ENCODE measurements at regions not wholly inside any gene's neighbourhood (a gene's known extent, or its start where the extent isn't known, plus 50 kb on each side); places are given as distances from the start of the nearest gene placed in this dataset.

DNA sequence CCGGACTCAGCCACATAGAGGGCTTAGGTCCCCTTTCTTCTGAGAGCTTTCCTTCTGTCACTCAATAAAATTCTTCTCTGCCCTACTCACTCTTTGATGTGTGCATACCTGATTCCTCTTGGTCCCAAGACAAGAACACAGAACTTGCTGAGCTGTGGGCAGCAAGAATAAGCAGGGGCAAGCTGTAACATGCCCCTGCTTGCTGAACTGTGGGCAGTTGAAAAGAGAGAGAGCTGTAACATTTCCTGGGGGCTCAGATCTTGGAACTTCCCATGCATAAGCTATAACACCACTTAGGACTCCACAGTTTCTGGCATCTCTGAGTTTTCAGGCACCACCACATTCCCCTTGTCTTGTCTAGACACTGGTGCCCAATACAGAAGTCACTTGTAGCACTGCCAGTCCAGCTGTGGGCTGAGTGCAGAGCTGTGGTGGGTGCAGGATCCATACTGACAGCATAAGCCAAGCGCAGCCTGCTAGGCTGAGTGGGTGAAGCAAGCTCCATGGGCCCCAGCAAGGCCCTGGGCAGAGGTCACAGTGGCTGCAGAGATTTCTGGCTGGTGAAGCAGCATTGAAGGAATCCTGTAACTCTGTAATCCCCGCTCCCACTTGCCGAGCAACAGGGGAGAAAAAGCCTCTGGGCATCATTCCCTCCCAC, 241.2 kb downstream of the PCDH10 start:
- no peaks in the 10 kb centered on the region for H3K27me3 ChIP-seq (ENCODE audit: control insufficient read depth, insufficient read depth, low read length)
- no peak for DNase-seq
- no peaks in the 10 kb centered on the region for H3K4me1 Mint-ChIP-seq
- H3K9me3 ChIP-seq (ENCODE audit: control insufficient read depth in 2 of 2, low read length in 2 of 2): peaks cover 2 to 9% of the 10 kb centered on the region in 2 experiments
- H3K36me3 ChIP-seq (ENCODE audit: control insufficient read depth, insufficient read depth, low read length): no peaks in the 10 kb centered on the region
- H3K27me3 Mint-ChIP-seq: no peaks in the 10 kb centered on the region
- no peak overlapping the region for H3K4me3 Mint-ChIP-seq
- no peaks in the 10 kb centered on the region for H3K4me1 ChIP-seq (ENCODE audit: control insufficient read depth, insufficient read depth, low read length, poor library complexity, severe bottlenecking)
- H3K36me3 Mint-ChIP-seq: no peaks in the 10 kb centered on the region
- peaks cover 0 to 16% (median 2%) of the 10 kb centered on the region in 7 donors for H3K9me3 Mint-ChIP-seq
- no peak overlapping the region for H3K27ac Mint-ChIP-seq
- H3K27ac ChIP-seq (ENCODE audit: insufficient read depth, low read length, poor library complexity, severe bottlenecking): no peak overlapping the region
- ATAC-seq (ENCODE audit: low read depth in 2 of 2): no peak
- H3K4me3 ChIP-seq (ENCODE audit: low read depth, low read length): no peak overlapping the region

DNA sequence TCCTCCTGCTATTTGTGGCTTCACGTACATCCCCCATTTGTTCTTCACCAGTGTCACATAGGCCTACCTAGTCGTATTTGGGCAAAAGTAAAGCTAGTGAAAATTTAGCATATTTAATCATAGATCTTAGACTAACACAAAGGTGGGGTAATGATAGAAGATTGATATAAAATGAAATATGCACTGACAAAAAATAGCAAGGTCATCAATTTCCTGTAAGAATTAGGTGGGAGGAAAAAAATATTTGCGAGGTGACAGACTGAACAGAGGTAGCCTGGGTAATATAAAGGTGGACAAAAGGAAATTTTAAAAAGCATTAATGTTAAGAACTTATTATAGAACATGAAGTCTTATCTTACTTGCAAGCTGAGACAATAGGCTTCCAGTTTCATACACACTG, 239.9 kb downstream of the PCDH10 start:
- H3K36me3 ChIP-seq (ENCODE audit: control insufficient read depth, insufficient read depth, low read length): no peaks in the 10 kb centered on the region
- no peak for DNase-seq
- H3K4me1 Mint-ChIP-seq: no peaks in the 10 kb centered on the region

DNA sequence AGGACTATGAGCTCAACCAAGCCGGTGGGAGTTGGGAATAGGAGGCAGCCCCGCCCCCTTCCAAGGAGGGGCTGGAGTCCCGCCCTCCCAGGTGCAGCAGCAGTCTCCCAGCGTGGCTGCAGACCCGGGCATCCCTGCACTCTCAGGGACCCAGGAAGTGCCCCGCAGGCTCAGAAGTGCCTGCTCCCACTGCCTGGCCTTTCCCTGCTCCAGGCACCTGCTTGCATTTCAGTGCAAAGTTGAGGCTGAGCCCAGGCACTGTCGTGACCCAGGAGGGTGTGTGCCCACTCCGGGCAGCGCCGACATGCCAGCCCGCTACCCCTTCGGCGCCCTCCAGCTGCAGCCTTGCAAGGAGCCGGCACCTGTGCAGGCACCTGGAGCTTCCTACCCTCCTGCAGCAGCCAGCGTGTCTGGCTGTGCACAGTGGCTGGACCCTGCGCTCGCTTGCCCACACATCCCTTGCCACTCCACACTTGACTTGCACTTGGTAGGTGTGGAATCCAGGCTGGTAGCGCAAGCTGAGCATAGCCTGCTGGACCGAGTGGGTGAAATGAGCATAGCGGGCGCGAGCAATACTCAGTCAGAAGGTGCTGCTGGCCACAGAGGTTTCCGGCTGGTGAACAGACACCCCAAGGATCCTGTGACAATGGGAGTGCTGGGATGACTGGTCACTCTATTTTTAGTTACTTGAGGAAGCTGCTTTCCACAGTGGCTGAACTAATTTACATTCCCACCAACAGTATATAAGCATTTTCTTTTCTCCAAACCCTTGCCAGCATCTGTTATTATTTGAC, 236.3 kb downstream of the PCDH10 start:
- no peaks in the 10 kb centered on the region for H3K27me3 ChIP-seq (ENCODE audit: control insufficient read depth, insufficient read depth, low read length)
- no peaks in the 10 kb centered on the region for H3K4me1 Mint-ChIP-seq
- H3K9me3 Mint-ChIP-seq: peaks cover 0 to 16% (median 2%) of the 10 kb centered on the region in 7 donors
- H3K36me3 Mint-ChIP-seq: no peaks in the 10 kb centered on the region
- H3K27ac Mint-ChIP-seq: no peak overlapping the region
- H3K4me3 Mint-ChIP-seq: no peak overlapping the region
- no peaks in the 10 kb centered on the region for H3K4me1 ChIP-seq (ENCODE audit: control insufficient read depth, insufficient read depth, low read length, poor library complexity, severe bottlenecking)
- H3K27ac ChIP-seq (ENCODE audit: insufficient read depth, low read length, poor library complexity, severe bottlenecking): no peak overlapping the region
- H3K9me3 ChIP-seq (ENCODE audit: control insufficient read depth in 2 of 2, low read length in 2 of 2): peaks cover 0 to 2% of the 10 kb centered on the region in 2 experiments
- no peaks in the 10 kb centered on the region for H3K27me3 Mint-ChIP-seq
- no peaks in the 10 kb centered on the region for H3K36me3 ChIP-seq (ENCODE audit: control insufficient read depth, insufficient read depth, low read length)
- DNase-seq (no peak), ATAC-seq (ENCODE audit: low read depth in 2 of 2) (no peak)
- H3K4me3 ChIP-seq (ENCODE audit: low read depth, low read length): no peak overlapping the region

More for the DNA sequence above, 239.9 kb downstream of the PCDH10 start:
- no peaks in the 10 kb centered on the region for H3K36me3 Mint-ChIP-seq
- Histone ChIP-seq H3K4me3 (ENCODE audit: low read depth, low read length) (no peak overlapping the region), H3K27ac (ENCODE audit: insufficient read depth, low read length, poor library complexity, severe bottlenecking) (no peak overlapping the region), H3K4me1 (ENCODE audit: control insufficient read depth, insufficient read depth, low read length, poor library complexity, severe bottlenecking) (no peaks in the 10 kb centered on the region), H3K9me3 (ENCODE audit: control insufficient read depth in 2 of 2, low read length in 2 of 2) (peaks cover 0 to 2% of the 10 kb centered on the region in 2 experiments), H3K27me3 (ENCODE audit: control insufficient read depth, insufficient read depth, low read length) (no peaks in the 10 kb centered on the region)
- H3K27ac Mint-ChIP-seq: no peak overlapping the region
- no peak overlapping the region for H3K4me3 Mint-ChIP-seq
- ATAC-seq (ENCODE audit: low read depth in 2 of 2): no peak
- peaks cover 0 to 12% (median 2%) of the 10 kb centered on the region in 7 donors for H3K9me3 Mint-ChIP-seq
- no peaks in the 10 kb centered on the region for H3K27me3 Mint-ChIP-seq

DNA sequence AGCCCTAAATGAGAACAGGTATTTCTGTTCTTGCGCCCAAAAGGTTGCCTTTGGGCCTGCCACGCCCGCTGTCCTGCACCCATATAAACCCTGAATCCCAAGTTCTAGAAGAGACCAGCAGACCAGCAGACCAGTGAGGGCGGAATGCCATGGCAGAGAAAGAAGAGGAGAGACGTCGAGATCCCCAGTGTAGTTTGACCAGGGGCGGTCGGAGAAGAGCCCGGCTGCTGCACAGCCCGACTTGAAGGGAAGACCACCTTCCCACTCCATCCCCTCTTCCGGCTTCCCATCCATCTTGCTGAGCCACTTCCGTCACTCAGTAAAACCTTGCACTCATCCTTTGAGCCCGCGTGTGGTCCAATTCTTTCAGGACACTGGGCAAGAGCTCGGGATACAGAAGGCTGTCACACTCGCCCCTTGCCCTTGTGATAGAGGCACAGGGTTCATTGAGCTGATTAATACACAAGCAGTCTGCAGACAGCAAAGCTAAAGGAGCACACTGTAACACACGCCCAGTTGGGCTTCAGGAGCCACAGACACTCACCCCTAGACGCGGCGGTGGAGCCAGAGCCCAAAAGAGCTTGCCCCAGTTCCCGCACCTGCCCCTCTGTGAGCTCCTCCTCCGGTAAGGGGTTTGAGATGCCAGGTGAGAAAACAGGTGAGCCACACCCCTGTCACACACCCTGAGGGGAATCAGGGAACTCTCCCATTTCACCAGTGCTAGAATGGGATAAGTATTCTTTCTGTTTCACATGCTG, 230.8 kb downstream of the PCDH10 start:
- DNase-seq: no peak
- Mint-ChIP-seq H3K27me3 (no peaks in the 10 kb centered on the region), H3K36me3 (no peaks in the 10 kb centered on the region), H3K9me3 (peaks cover 3 to 21% (median 7%) of the 10 kb centered on the region in 7 donors), H3K4me3 (no peak overlapping the region), H3K4me1 (no peaks in the 10 kb centered on the region), H3K27ac (no peak overlapping the region)
- ATAC-seq (ENCODE audit: low read depth in 2 of 2): no peak
- Histone ChIP-seq H3K27ac (ENCODE audit: insufficient read depth, low read length, poor library complexity, severe bottlenecking) (no peak overlapping the region), H3K9me3 (ENCODE audit: control insufficient read depth in 2 of 2, low read length in 2 of 2) (peaks cover 1 to 5% of the 10 kb centered on the region in 2 experiments), H3K36me3 (ENCODE audit: control insufficient read depth, insufficient read depth, low read length) (no peaks in the 10 kb centered on the region), H3K4me1 (ENCODE audit: control insufficient read depth, insufficient read depth, low read length, poor library complexity, severe bottlenecking) (no peaks in the 10 kb centered on the region), H3K27me3 (ENCODE audit: control insufficient read depth, insufficient read depth, low read length) (no peaks in the 10 kb centered on the region), H3K4me3 (ENCODE audit: low read depth, low read length) (no peak overlapping the region)

DNA sequence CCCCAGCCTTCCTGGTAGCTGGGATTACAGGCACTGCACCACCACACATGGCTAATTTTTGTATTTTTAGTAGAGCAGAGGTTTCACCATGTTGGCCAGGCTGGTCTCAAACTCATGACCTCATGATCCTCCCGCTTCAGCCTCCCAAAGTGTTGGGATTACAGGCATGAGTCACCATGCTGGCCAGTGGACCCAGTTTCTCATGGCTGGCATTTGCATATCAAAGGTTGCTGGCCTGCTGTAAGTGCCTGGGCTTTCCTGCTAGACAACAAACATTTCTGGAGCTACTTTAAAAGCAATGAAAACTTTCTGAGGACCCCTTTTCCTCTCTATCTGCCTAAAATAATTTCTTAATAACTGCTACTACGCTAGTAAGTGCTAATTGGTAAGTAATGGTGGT, 228.2 kb downstream of the PCDH10 start:
- H3K27me3 Mint-ChIP-seq: no peaks in the 10 kb centered on the region
- no peaks in the 10 kb centered on the region for H3K36me3 Mint-ChIP-seq
- no peaks in the 10 kb centered on the region for H3K4me1 Mint-ChIP-seq
- Histone ChIP-seq H3K27me3 (ENCODE audit: control insufficient read depth, insufficient read depth, low read length) (no peaks in the 10 kb centered on the region), H3K27ac (ENCODE audit: insufficient read depth, low read length, poor library complexity, severe bottlenecking) (no peak overlapping the region), H3K9me3 (ENCODE audit: control insufficient read depth in 2 of 2, low read length in 2 of 2) (peaks cover 1 to 5% of the 10 kb centered on the region in 2 experiments), H3K36me3 (ENCODE audit: control insufficient read depth, insufficient read depth, low read length) (no peaks in the 10 kb centered on the region), H3K4me3 (ENCODE audit: low read depth, low read length) (no peak overlapping the region), H3K4me1 (ENCODE audit: control insufficient read depth, insufficient read depth, low read length, poor library complexity, severe bottlenecking) (no peaks in the 10 kb centered on the region)
- ATAC-seq (ENCODE audit: low read depth in 2 of 2) (no peak), DNase-seq (no peak)
- H3K27ac Mint-ChIP-seq: no peak overlapping the region
- H3K4me3 Mint-ChIP-seq: no peak overlapping the region
- H3K9me3 Mint-ChIP-seq: peaks cover 0 to 21% (median 9%) of the 10 kb centered on the region in 7 donors

DNA sequence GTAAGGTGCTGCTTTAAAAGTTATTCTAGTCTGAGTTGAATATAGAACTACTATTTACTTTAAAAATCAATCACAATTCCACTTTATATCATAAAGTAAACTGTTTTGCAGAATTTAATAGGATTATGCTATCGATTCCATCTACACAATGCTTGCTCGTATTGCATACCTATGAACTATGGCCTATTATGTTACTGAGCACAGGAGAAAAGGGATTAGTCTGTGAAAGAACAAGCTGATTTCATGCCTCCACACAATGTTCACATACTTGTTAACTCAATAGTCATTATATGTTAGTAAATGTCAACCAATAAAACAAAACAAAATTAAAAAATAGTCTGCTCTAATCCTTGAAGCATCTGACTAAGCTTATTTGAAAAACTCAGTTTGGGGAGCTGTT, 223.6 kb downstream of the PCDH10 start:
- H3K27me3 ChIP-seq (ENCODE audit: control insufficient read depth, insufficient read depth, low read length): no peaks in the 10 kb centered on the region
- ATAC-seq (ENCODE audit: low read depth in 2 of 2): no peak
- Mint-ChIP-seq H3K36me3 (no peaks in the 10 kb centered on the region), H3K9me3 (peaks cover 0 to 14% (median 7%) of the 10 kb centered on the region in 7 donors), H3K27ac (no peak overlapping the region), H3K4me1 (no peaks in the 10 kb centered on the region), H3K27me3 (no peaks in the 10 kb centered on the region), H3K4me3 (no peak overlapping the region)
- no peak for DNase-seq
- no peaks in the 10 kb centered on the region for H3K4me1 ChIP-seq (ENCODE audit: control insufficient read depth, insufficient read depth, low read length, poor library complexity, severe bottlenecking)
- no peaks in the 10 kb centered on the region for H3K36me3 ChIP-seq (ENCODE audit: control insufficient read depth, insufficient read depth, low read length)
- no peak overlapping the region for H3K27ac ChIP-seq (ENCODE audit: insufficient read depth, low read length, poor library complexity, severe bottlenecking)
- H3K4me3 ChIP-seq (ENCODE audit: low read depth, low read length): no peak overlapping the region
- peaks cover 0 to 1% of the 10 kb centered on the region in 2 experiments for H3K9me3 ChIP-seq (ENCODE audit: control insufficient read depth in 2 of 2, low read length in 2 of 2)

DNA sequence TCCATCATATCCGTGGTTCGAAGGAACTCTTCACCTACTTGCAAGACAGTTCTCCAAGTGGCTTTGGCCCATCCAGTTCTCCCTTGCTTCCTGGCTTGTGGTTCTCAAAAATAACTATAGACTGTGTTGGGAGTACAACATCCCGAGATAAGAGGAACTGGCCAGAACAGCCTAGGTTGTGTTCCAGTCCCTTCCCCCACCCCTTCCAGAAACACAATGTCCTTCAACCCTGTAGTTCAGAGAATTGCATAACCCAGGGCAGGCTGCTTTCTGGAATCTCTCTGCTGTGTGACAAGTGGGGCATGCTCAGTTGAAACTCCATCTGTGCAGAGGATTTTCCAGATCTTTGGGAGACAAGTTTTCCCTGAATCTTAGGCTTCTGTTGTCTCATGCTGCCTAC, 206.5 kb downstream of the PCDH10 start:
- no peak for ATAC-seq (ENCODE audit: low read depth in 2 of 2)
- Histone ChIP-seq H3K4me3 (ENCODE audit: low read depth, low read length) (no peak overlapping the region), H3K9me3 (ENCODE audit: control insufficient read depth in 2 of 2, low read length in 2 of 2) (peaks cover 0 to 2% of the 10 kb centered on the region in 2 experiments), H3K4me1 (ENCODE audit: control insufficient read depth, insufficient read depth, low read length, poor library complexity, severe bottlenecking) (no peaks in the 10 kb centered on the region), H3K27me3 (ENCODE audit: control insufficient read depth, insufficient read depth, low read length) (no peaks in the 10 kb centered on the region), H3K36me3 (ENCODE audit: control insufficient read depth, insufficient read depth, low read length) (no peaks in the 10 kb centered on the region), H3K27ac (ENCODE audit: insufficient read depth, low read length, poor library complexity, severe bottlenecking) (no peak overlapping the region)
- DNase-seq: no peak
- Mint-ChIP-seq H3K4me3 (no peak overlapping the region), H3K4me1 (no peaks in the 10 kb centered on the region), H3K27ac (no peak overlapping the region), H3K36me3 (no peaks in the 10 kb centered on the region), H3K27me3 (no peaks in the 10 kb centered on the region), H3K9me3 (peaks cover 0 to 29% (median 11%) of the 10 kb centered on the region in 7 donors)

All from CD4-positive, CD25-positive, alpha-beta regulatory T cell (primary cell).